ENCODE measurements at regions not wholly inside any gene's neighbourhood (a gene's known extent, or its start where the extent isn't known, plus 50 kb on each side); places are given as distances from the start of the nearest gene placed in this dataset.

- DNase-seq: no peak
These were observed 409.4 kb upstream of the CTNND2 start for GRCh38 chr5:12313602-12314001.

DNA sequence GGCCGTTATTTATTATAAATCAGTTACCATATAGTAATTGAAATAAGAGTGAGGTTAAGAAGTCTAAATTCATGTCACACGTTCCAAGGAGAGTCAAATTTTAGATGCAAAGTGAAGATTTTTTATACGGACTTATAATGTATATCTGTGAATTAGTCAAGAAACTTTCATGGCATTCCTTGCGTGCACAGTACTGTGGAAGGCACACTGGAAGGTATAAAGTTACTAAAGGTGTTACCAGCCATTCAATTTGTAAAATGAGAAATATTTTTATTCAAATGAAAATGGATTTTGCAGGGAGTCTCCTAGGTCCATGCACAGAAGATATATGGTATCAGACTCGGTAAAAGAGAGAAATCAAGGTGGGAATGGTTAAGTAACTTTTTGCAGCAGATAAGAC is 408.1 kb upstream of the CTNND2 start:
- DNase-seq: no peak

DNA sequence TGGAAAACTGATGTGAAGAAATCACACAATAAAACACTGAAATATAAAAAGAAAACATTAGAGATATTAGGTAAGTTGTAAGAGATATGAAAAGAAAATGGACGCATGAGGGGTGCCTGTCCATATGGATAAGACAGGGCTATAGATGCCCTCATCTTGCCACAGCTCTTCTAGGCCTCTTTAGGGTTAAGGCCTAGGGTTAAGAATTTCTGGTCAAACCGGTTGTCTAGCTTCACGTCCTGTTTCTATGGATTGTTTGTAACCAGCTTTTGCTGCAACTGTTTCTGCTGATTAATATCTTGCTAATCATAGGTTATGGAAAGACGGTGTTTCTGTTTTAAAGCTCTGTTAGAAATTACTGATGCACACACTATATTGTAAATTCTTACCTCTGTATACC is 389.9 kb upstream of the CTNND2 start:
- no peak for DNase-seq

DNA sequence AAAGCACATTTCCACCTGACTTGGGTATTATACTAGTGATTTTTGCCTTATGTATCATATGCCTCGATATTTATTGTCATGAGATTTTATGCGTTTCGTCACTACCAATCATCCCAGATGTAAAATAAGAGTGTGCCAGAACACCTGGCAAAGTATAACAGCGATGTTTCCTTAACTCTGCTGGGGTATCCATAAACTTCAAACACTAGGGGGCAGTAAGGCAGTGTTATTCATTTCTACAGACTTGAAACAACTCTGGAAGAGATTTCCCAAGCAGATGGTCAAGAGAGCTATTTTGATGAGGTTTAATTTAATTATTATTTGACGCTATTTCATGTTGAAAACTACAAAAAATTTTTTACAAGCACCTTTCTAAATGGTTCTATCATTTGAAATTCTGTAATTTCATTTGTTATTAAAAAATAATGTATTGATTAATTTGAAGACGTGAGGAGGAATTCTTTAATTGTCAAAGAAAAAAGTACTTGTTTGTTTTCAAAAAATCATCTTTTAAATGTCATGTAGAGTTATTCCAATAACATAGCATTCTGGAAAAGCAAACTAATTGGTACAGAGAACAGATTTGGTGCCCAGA is 388.5 kb upstream of the CTNND2 start:
- DNase-seq: peak; percentile 45

DNA sequence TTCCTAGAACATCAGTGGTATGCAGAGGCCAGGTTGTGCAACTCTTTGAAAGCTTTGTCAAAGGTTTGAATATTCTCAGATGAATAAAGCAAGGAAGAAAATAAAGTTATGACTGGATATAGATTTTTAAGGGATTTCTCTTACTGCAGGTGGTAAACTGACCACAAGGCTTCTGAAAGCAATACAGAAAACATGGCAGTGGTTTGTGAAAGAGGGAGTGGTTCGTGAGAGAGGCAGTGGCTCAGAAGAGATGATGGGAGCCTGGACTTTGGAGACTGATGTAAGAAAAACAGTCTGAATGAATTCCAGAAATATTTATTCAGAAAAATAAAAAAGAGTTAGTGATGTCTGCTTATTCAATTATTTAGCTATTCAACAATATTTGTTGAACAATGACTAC is 380.4 kb upstream of the CTNND2 start:
- no peak for DNase-seq

DNA sequence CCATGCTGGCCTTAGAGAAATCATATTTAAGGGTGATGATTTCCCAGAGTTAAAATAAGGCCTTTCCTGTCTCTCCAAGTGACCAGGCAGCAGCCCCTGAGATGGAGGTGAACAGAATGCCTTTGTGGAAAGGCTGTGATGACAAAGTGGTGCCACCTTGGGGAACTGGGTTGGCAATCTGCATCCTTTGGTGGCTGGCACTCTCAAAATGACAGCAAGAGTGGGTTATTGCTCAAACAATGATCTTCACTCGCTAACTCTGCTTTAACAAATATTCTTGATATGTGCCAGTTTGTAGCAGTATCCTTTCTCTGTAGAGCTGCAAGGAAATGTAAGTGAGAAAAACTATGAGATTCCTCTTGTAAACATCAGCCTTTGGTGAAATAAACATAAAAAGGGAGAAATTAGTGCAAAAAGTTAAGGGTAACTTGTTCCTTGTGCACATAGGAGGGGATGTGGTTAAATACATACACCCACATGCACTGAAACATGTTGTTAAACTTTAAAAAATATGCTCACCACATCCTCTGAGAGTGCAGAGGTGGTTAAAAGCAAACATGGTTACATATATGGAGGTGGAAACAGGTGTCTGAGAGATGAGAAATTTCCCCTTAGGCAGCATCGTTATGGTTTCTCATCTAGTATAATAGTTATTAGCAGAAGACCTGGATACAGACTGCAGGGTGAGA is 373.4 kb upstream of the CTNND2 start:
- no peak for DNase-seq

- DNase-seq: no peak
These were observed 370.0 kb upstream of the CTNND2 start for GRCh38 chr5:12274236-12274635.

DNA sequence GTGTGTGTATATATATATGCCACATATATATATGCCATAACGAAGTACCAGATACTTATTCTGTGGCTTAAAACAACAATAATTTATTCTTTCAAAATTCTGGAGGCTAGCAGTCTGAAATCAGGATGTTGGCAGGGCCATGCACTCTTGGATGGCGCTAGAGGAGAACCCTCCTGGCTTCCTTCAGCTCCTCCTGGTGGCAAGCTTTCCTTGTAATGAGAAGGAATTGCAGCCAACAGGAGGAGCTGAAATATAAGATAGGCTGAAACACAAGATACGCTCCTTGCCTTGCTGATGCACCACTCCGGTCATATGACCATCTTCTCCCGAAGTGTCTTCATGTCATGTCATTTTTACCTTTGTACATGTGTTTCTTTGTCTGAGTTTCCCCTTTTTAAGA is 368.1 kb upstream of the CTNND2 start:
- DNase-seq: peak; percentile 4

GRCh38 chr5:12270914-12271313 is 366.7 kb upstream of the CTNND2 start:
- DNase-seq: no peak

DNA sequence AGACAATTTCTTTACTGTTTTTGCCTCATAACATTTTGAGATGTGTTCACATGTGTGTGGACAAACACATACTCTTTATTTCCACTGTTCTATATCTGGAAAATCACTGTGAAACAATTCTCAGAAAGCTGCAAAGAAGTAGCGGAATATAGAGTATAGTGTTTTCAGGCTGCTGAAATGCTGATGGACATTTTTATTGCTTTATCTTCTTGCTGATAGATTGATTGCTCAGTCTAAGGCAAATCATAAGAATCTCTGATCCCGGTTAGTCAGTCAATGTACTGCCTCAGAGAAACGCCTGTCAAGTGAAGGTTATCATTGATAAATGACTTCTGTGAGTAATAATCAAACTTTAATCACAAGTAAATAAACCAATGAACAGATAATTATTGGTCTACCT is 364.9 kb upstream of the CTNND2 start:
- DNase-seq: no peak

DNA sequence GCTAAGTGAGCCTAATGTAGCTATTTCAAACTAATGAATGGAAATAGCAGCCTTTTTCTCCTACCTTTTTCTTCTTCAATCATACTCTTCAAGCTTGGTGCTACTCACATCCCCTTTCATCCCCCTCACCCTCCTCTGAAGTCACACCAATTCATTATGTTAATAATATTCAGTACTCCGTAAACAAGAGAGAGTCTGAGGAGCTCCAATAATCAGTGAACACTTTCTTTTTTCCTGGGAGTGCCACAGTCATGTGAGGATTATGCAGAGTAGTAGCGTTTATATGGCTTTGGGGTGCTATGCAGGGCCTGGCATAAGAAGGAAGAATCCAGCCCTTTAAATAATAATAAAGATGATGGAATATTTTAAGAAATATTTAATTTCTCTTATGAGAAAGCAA is 354.3 kb upstream of the CTNND2 start:
- DNase-seq: no peak

GRCh38 chr5:12250454-12250853 is 346.2 kb upstream of the CTNND2 start:
- no peak for DNase-seq

DNA sequence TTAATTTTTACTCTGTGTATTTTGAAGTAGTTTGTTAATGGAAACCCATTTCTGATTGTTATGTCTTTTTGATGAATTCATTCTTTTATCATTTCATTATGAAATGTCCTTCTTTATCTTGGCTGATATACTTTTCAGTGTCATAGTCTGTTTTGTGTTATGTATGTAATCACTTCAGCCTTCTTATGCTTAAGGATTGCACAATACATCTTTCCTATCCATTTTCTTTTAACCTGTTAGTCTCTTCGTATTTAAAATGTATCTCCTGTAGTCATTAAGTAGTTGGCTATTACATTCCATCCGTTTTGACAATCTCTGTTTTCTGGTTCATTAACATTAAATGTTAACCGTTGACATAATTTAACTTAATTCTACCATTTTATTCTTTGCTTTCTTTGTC is 344.6 kb upstream of the CTNND2 start:
- no peak for DNase-seq

DNA sequence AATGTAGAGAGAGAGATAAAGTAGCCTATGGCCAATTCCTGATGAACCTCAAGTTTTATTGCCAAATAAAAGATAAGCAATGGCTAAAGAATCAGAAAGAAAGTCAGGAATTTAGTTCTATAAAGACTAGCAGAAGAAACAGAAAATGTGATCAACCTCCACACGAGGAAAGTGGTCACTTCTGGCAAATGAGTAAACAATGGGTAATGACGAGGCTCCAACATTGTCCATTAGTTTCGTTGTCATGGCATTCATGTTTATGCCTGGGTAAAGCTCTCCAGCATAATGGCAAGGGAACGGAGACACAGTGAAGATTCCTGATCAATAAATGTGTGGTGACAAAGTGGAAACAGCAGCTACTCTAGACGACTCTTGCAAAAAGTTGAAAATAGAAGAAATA is 341.8 kb upstream of the CTNND2 start:
- no peak for DNase-seq

DNA sequence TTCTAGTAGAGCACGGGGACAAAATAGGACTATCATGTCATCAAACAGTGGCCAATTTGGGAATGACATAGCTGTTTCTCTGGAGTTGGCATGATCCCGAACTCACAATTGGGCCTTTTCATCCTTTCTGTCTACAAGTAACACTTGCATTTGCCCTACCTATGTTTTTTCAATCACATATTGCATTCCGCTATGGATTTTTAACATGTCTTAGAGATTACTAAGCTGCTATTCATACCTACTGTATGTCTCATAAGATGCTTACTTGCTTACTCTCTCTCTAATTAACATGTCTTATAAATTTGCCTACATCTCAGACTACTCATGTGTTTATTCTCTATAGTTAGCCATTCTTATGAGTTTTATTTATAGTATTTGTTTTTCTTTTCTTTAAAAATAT is 341.2 kb upstream of the CTNND2 start:
- no peak for DNase-seq

- no peak for DNase-seq
These were observed 339.0 kb upstream of the CTNND2 start for GRCh38 chr5:12242950-12243888.

DNA sequence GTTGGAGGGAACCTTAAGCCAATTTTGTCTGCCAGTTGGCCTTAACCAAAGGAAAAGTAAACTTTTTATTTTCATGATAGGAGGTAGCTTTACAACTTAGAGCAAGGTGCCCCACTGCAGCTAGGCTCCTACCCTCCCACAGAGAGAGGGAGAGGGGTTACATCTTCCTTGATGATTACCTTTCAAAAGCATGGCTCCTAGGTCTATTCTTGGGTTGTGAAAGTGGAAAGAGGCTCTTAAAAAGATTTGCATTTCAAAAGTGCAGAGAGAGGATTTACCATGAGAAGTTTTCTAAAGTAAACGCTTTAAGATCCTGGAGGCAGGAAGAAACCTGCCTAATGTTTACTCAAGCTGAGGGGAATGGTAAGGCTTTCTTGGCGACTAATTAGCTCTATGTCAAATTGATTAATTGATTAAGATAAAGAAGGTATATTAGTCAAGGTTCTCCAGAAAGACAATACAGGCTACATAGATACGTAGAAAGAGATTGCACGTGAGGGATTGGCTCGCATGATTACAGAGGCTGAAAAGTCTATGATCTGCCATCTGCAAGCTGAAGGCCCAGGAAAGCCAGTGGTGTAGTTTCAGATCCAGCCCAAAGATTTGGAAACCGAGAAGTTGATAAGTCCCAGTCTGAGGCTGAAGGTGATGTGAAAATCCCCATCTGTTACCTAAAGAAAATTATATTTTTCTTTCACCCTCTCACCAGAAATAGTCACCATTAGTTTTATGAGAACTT is 333.8 kb upstream of the CTNND2 start:
- DNase-seq: no peak

GRCh38 chr5:12230659-12231058 is 326.4 kb upstream of the CTNND2 start:
- no peak for DNase-seq

DNA sequence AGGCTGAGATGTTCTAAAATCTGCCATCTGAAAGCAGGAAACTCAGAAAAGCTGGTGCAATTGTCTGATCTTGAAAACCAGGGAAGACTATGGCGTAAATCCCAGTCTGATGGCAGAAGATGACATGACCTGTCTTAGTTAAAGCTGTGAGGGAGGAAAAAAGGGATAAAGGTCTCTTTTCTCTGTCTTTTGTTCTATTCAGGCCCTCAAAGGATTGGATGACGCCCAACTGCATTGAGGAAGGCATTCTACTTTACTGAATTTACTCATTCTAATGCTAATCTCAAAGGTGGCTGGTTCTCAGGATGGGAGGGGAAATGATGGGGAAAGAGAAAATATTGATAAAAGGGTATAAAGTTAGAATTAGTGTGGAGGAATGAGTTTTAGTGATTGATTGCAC is 312.8 kb upstream of the CTNND2 start:
- no peak for DNase-seq

DNA sequence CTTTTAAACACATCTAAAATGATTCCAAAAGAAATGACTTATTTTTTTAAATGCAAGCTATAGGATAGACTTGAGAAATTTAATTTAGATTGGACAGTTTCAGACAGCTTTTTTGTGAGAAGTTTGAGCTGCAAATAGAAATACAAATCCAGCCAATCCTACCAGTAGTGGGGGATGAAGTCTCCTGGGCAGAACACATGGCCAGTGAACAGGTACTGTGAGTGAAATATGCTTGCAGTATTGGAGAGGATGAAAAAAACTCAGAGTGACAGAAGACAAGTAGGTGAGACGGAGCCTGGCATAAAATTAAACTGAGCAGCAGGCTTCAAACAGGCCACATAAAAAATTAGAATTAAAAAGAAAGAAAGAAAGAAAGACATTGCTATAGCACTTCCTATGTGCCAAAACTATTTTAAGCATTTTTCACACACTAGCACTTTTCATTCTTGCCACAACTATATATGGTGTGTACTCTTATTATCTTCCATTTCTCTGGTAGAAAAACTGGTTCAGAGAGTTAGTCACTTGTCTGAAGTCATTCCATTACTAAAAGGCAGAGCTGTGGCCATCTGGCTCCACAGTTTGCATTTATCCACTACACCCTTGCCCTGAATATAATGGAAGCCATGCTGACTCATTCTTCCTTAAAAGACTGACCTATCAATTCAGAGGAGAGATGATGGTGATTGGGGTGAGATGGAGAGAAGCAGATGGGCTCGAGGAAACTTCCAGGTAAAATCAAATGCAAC is 310.2 kb upstream of the CTNND2 start:
- DNase-seq: no peak

DNA sequence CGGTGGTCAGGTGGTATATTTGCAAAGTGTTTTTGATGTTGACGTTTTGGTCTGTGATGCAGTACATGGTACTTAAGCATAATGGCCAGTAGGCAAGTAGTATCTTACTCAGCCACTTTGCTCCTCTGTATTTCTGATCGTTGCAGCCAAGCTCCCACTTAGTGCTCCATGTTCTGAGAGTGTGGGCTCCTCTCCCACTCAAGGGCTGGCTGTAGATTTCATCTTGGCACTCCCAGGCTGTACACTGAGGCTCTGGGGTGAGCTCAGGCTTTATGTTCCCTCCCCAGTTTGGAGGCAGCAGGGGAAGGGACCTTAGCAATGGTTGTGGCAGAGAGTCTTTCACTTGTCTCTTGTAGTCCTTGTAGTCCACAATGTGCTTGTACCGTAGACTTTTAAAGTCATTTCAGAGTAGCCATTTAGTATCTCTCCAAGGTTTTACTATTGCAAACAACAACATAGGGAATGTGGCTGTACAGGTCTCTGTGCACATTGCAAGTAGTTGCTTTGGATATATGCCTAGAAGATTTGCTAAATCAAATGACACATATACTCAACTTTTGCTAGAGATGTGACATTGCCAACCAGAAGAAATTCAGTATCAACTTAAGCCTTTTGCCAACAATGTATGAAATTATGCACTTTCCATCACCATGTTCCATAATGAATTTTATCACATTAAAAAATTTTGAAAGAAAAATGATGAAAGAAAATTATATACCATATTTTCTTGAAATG is 304.3 kb upstream of the CTNND2 start:
- no peak for DNase-seq

DNA sequence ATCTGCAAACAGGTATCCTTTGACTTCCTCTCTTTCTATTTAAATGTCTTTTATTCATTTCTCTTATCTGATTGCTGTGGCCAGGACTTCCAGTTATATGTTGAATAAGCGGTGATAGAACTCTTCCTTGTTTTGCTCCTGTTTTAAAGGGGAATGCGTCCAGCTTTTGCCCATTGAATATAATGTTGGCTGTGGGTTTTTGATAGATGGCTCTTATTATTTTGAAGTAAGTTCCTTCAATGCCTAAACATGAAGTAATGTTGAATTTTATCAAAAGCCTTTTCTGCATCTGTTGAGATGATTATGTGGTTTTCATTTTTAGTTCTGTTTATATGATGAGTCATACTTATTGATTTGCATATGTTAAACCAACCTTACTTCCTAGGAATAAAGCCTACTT is 300.5 kb upstream of the CTNND2 start:
- no peak for DNase-seq

Measured in NCI-H69 (cell line).